Activated CD4-positive, alpha-beta T cell treated with anti-CD3 and anti-CD28 coated beads, Interleukin-2, amount 50 U/mL, for 16 hours (primary cell): ENCODE measurements at regions not wholly inside any gene's neighbourhood (a gene's known extent, or its start where the extent isn't known, plus 50 kb on each side); places are given as distances from the start of the nearest gene placed in this dataset.
"Not testable (repeated sequence)": the region's sequence is repeated elsewhere in the genome, so short reads cannot be mapped to it uniquely, and the experiment has no call there.

ENCODE experiments used
- DNase-seq: peaks from one replicate; pipeline ENCODE4 v3.0.0-alpha.2; 2020

- no peak for DNase-seq
Observed at GRCh38 chr2:198611201-198611600, 806.8 kb downstream of the PLCL1 start.

GRCh38 chr2:198604599-198604998 is 800.2 kb downstream of the PLCL1 start:
- DNase-seq: no peak

- not testable (repeated sequence) for DNase-seq
Observed at GRCh38 chr2:198602986-198603385, 798.6 kb downstream of the PLCL1 start.

- DNase-seq: no peak
Observed at GRCh38 chr2:198597648-198598047, 793.3 kb downstream of the PLCL1 start.

GRCh38 chr2:198596985-198597384 is 792.6 kb downstream of the PLCL1 start:
- no peak for DNase-seq

- no peak for DNase-seq
Observed at GRCh38 chr2:198595721-198596120, 791.3 kb downstream of the PLCL1 start.

GRCh38 chr2:198591586-198591985 is 787.2 kb downstream of the PLCL1 start:
- DNase-seq: no peak

GRCh38 chr2:198587741-198588140 is 783.3 kb downstream of the PLCL1 start:
- no peak for DNase-seq

- DNase-seq: no peak
Observed at GRCh38 chr2:198587240-198587639, 782.8 kb downstream of the PLCL1 start.

GRCh38 chr2:198571393-198571792 is 767.0 kb downstream of the PLCL1 start:
- DNase-seq: no peak

GRCh38 chr2:198558176-198558575 is 753.8 kb downstream of the PLCL1 start:
- DNase-seq: no peak

GRCh38 chr2:198546122-198546521 is 741.7 kb downstream of the PLCL1 start:
- DNase-seq: no peak

- no peak for DNase-seq
Observed at GRCh38 chr2:198545411-198545810, 741.0 kb downstream of the PLCL1 start.

GRCh38 chr2:198544461-198544860 is 740.1 kb downstream of the PLCL1 start:
- DNase-seq: no peak

GRCh38 chr2:198534756-198535155 is 730.4 kb downstream of the PLCL1 start:
- no peak for DNase-seq

- DNase-seq: no peak
Observed at GRCh38 chr2:198525211-198525969, 721.0 kb downstream of the PLCL1 start.

- no peak for DNase-seq
Observed at GRCh38 chr2:198523710-198524109, 719.3 kb downstream of the PLCL1 start.

GRCh38 chr2:198518935-198519334 is 714.5 kb downstream of the PLCL1 start:
- no peak for DNase-seq

GRCh38 chr2:198517976-198518375 is 713.6 kb downstream of the PLCL1 start:
- DNase-seq: no peak

GRCh38 chr2:198508610-198509009 is 704.2 kb downstream of the PLCL1 start:
- DNase-seq: not testable (repeated sequence)

GRCh38 chr2:198499539-198499938 is 695.1 kb downstream of the PLCL1 start:
- DNase-seq: no peak

- DNase-seq: no peak
Observed at GRCh38 chr2:198498516-198498915, 694.1 kb downstream of the PLCL1 start.

GRCh38 chr2:198498048-198498447 is 693.7 kb downstream of the PLCL1 start:
- no peak for DNase-seq

GRCh38 chr2:198494931-198495330 is 690.5 kb downstream of the PLCL1 start:
- DNase-seq: no peak

GRCh38 chr2:198490748-198491147 is 686.4 kb downstream of the PLCL1 start:
- DNase-seq: no peak
